Activated naive CD4-positive, alpha-beta T cell treated with Interleukin-2 at 50 U/mL for 16 hours (primary cell): ENCODE measurements at regions not wholly inside any gene's neighbourhood (a gene's known extent, or its start where the extent isn't known, plus 50 kb on each side); places are given as distances from the start of the nearest gene placed in this dataset.
"Not testable (repeated sequence)": the region's sequence is repeated elsewhere in the genome, so short reads cannot be mapped to it uniquely, and the experiment has no call there.

ENCODE experiments used
- DNase-seq: peaks from one replicate; pipeline ENCODE4 v3.0.0-alpha.2; 2020

DNA sequence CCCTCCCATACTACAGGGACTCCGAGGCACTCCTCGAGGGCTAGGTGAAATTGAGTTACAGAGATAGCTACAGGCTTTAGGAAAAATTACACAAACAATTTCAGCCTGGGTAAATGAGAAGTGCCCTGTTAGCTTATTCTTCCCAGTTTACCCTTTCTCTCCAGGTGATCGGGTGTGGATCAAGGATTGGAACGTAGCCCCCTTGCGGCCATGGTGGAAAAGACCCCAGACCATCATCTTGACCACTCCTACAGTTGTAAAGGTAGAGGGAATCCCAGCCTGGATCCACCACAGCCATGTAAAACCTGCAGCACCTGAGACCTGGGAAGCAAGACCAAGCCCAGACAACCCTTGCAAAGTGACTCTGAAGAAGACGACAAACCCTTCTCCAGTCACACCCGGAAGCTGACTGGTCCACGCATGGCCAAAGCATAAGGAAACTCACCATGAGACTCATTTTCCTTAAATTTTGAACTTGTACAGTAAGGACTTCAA, 600.6 kb downstream of the UQCRFS1 start:
- no peak for DNase-seq

GRCh38 chr19:28611227-28611914, 601.6 kb downstream of the UQCRFS1 start:
- not testable (repeated sequence) for DNase-seq

DNA sequence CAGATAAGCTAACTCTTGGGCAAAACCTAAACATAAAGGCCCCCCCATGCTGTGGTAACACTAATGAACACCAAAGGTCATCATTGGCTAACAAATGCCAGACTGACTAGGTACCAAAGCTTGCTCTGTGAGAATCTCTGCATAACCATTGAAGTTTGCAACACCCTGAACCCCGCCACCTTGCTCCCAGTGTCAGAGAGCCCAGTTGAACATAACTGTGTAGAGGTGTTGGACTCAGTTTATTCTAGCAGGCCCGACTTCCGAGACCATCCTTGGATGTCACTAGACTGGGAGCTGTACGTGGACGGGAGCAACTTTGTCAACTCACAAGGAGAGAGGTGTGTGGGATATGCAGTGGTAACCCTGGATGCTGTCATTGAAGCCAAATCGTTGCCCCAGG, 602.2 kb downstream of the UQCRFS1 start:
- no peak for DNase-seq

DNA sequence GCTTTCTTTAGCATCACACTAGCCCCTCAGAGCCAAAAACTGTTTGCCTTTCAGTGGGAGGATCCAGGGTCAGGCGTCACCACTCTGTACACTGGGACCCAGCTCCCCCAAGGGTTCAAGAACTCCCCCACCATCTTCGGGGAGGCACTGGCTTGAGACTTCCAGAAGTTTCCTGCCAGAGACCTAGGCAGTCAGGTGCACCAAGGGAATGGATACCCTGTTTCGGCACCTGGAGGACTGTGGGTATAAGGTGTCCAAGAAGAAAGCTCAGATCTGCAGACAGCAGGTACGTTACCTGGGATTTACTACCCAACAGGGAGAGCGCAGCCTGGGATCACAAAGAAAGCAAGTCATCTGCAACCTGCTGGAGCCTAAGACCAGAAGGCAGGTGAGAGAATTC, 603.0 kb downstream of the UQCRFS1 start:
- DNase-seq, result no peak

- no peak for DNase-seq
Observed at GRCh38 chr19:28609091-28609755, 603.7 kb downstream of the UQCRFS1 start.

- no peak for DNase-seq
Observed at GRCh38 chr19:28608292-28608691, 604.7 kb downstream of the UQCRFS1 start.

DNA sequence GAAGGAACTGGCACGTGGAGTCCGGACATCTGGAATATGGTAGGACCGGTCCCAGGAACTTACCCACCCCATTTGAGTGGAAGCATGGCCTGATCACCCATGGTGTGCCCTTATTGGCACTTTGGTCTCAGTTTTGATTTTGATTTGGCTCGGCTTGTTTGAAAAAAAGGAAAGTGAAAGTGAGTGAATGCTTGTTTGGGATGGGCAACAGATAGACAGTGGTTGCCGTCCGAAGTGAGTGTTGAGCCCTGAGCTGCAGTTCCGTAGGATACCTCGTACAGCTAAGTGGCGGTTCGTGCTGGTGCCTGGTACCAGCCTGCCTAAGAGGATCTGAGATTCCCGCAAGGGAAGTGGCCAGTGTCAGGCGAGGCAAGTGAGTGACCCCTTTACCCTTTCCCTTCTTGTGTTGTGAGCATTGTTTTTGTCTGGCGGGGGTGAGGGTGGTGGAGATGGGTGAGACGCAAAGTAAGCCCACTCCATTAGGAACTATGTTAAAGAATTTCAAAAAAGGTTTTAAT, 605.8 kb downstream of the UQCRFS1 start:
- DNase-seq, result no peak

GRCh38 chr19:28606269-28607032, 606.5 kb downstream of the UQCRFS1 start:
- DNase-seq, result no peak

DNA sequence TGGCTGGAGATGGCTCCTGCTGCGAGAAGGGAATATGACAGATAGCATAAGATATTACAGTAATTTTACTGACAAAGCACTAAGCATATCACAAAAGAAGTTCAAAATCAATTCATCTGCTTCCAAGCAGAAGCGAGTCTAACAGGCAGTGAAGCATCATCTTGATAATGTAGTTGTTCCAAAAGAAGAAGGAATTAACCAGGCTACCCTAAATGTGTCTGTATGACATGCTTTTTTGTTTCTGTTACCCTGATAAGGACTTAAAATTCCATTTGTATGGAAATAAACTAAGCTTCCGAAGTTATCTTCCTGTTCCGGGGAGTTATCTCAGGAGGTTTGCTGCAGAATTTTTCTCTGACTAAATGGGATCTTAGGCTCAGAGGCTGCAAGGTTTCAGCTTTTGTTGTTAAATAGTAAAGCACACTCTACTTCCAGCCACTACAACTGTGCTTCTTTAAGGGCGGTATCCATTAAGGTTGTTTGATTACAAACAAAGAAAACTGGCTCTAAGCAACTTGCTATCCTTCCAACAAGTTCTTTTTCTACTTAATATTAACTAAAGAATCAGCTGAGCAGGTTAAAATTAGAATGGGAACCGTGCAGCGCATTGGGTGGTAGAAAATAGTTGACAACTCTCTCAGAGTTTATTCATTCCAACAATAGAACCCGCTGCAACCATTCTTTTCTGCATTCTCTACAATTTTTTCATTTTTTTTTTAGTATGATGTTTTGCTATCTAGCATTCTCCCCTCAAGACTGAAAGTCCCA, 607.3 kb downstream of the UQCRFS1 start:
- no peak for DNase-seq

DNA sequence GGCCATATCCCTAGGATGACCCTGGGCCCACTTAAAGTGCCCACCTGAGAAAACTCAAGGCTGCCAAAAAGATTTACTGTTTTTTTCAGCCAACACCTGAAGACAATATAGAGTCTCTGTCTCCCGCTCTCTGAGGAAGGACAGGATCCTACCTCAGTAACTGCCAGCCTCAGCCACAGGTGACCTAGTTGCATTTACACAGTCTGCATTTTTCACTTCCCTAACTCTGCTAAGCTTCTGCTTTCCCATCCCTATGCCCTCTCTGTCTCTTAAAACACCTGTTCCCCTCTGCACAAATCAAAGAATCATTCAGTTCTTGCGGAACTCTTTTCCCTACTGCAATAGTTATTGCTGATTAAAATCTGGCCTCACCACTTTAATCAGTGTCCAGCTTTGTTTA, 609.5 kb downstream of the UQCRFS1 start:
- DNase-seq, result no peak

DNA sequence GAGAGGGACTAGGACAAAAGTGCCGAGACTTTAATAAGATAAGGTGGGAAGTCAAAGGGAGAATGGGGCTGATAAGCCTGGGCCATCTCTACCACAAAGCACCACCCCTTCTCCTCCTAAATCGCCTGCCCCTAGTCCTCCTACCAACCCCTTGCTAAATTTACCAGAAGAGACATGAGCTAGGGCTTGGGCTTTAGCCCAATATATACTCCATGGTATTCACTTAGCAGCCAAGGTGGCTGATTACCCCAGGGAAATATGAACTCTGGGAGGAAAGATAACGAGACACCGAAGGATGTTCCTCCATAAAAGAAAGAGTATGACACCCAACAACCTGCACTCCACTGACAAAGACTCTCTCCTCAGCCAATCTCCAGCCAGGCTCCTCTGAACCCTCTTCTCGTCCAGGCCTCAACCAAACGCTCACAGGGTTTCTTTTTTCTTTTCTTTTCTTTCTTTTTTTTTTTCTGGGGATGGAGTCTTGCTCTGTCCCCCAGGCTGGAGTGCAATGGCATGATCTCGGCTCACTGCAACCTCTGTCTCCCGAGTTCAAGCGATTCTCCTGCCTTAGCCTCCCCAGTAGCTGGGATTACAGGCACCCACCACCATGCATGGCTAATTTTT, 610.2 kb downstream of the UQCRFS1 start:
- DNase-seq, result no peak

DNA sequence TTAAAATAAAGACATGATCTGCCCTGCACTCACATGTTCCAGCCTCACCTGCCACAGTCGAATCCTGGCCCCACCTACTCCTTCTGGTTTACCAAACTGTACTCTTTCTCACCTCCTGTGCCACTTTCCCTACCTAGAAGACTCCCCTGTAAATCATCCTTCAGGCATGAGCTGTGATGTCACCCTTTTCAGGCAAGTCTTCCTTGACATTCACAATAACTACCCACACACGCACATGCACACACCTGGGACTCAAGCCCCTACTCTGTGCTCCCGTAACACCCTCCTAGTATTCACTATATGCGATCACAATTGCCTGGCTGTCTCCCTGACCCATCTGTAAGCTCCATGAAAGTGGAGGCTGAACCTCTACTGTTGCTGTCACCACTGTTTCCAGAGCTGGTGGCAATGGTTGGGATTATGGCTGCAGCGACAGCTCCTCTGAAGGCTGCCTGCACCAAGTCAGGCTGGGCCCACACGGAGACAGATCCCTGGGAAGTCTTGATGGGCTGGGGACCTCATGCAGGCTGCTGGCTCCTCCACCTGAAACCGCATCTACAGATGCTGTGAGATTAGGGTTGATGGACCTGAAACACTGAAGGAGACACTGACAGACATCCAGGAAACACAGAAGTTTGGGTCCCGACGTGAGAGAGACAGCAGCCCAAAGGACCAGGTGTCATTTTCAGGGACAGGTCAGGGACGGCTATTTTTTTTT, 611.1 kb downstream of the UQCRFS1 start:
- DNase-seq, result no peak

DNA sequence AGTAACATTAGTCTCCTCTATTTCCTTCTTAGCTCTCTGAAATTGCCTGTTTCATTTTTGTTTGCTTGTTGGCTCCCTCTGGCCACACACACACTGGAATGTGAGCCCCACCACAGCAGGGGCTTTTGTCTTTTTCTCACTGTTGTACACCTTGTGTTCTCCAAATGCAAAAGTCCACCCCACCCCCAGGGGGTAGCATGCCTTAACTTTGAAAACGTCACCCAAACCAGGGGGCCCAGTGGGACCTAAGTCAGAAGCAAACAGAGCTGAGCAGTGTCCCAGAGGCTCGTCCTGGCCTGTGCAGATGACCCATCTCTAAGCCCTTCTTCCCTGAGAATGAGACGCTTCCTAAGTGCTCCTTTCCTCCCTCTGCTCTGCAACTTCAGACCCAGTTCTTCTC, 614.1 kb downstream of the UQCRFS1 start:
- no peak for DNase-seq

GRCh38 chr19:28596561-28597071, 616.3 kb downstream of the UQCRFS1 start:
- DNase-seq, result no peak

DNA sequence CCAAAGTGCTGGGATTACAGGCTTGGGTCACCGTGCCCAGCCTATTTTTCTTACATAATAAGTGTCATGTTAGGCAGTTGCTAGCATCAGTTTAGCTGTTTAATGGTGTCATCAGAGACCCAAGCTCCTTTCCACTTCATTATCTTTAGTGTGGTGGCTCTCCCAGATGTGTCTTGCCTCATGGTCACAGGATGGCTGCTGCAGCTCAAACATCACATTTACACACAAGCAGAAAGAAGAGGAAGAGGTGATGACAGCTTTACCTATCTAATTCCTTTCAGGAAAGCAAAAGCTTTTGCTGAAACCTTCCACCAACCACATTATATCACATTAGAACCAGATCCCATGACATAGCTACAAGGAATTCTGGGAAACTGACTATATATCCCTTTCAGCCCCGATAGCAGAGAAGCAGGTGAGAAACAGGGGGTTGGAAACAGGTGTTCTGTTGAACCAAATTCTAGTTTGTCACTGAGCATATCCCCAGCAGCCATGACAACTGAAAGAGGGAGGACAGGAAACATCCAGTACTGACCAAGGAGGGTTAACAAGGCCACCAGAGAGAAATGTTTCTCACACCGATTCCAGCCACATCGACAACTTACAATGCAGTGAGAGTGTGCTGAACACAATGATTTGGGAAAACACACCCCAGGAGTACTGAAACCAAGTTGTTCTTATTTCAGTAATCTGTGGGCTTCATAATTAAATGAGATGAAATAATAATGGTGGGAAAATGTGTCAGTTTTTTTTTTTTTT, 617.0 kb downstream of the UQCRFS1 start:
- DNase-seq, result no peak

GRCh38 chr19:28594737-28595136, 618.2 kb downstream of the UQCRFS1 start:
- no peak for DNase-seq

GRCh38 chr19:28589991-28590411, 623.0 kb downstream of the UQCRFS1 start:
- DNase-seq, result not testable (repeated sequence)

GRCh38 chr19:28586474-28586873, 626.5 kb downstream of the UQCRFS1 start:
- DNase-seq, result no peak

GRCh38 chr19:28585796-28586195, 627.2 kb downstream of the UQCRFS1 start:
- no peak for DNase-seq

DNA sequence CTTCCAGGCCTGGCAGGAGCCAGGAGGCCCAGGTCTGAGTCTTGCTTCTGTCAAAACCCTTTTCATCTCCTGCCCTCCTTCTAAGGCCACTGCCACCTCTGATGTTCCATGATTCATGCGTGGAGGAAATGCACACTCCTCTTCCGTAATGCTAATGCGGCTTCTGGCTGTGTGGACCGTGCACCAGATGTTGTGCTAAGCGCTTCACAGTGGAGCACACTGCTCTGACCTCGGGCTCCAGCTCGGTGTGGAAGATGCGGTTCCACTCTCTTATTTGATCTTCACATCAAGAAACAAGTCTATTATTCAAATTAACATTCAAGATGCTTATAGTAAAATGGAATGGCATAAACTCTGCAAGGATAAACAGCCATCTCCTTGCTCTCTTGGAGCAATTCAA, 629.2 kb downstream of the UQCRFS1 start:
- DNase-seq, result no peak

DNA sequence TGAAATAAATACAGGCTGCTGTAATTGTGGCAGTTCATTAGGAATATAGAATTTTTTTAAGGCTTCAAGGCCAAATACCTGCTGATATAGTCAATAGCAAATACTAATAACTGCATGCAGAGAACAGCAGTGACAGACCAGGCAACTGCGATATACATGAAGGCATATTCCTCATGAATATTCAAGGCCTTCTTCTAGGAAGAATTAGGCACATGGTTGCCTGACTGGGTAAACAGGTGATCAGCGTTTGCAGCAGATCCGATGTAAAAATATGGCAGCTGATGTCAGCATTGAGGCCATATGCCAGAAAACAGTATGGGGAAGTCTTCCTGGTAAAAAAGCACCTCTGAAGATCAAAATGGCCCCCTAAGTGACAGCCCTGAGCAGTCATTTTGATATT, 629.7 kb downstream of the UQCRFS1 start:
- DNase-seq, result no peak
